Endothelial cell of umbilical vein (primary cell): ENCODE measurements at regions not wholly inside any gene's neighbourhood (a gene's known extent, or its start where the extent isn't known, plus 50 kb on each side); places are given as distances from the start of the nearest gene placed in this dataset.

Experiments used
- BruUV-seq: library from RNA; stranded (reverse); fragments of 400-500 nt; replicated peaks from 2 replicates; lab custom pipeline; 2021; lab: Mats Ljungman, UMichigan
- CTCF ChIA-PET: fragments of 300-600, 350-600 bp; sonication (Branson Sonifier 250); formaldehyde crosslinking; loops from one replicate; lab custom pipeline; 2021; ENCODE audit warnings: antibody characterized with exemption, inconsistent platforms; lab: Charles Lee
- POLR2A ChIA-PET: fragments of 300-600, 350-600 bp; sonication (Branson Sonifier 250); formaldehyde crosslinking; loops from one replicate; lab custom pipeline; 2021; ENCODE audit warnings: antibody characterized with exemption, inconsistent platforms; lab: Charles Lee
- DNase-seq: peaks from one replicate; pipeline ENCODE4 v3.0.0-alpha.2; 2011; ENCODE audit warnings: low read depth, low spot score
- FAIRE-seq: peaks from 2 replicates; lab custom pipeline; 2011; peaks lifted over from hg19 to GRCh38; lab: Jason Lieb, UNC
- H2AFZ ChIP-seq: 2 replicates; pipeline ENCODE4 v1.6.0; 2012; ENCODE audit warnings: low read depth, low read length, control low read depth, inconsistent platforms
- H3K27ac ChIP-seq: 2 replicates; pipeline ENCODE4 v1.5.1; 2011; ENCODE audit warnings: low read depth, mild to moderate bottlenecking, control low read depth, low read length, moderate library complexity; ENCODE audit not compliant: insufficient read depth
- H3K27me3 ChIP-seq, 2 experiments: 2 replicates each; pipeline versions ENCODE4 v1.6.0 to v1.6.1; 2011; ENCODE audit warnings: low read length in 2 of 2, mixed read lengths in 1 of 2; ENCODE audit not compliant: control insufficient read depth in 2 of 2, insufficient read depth in 2 of 2
- H3K36me3 ChIP-seq, 2 experiments: 2 replicates in 1 of 2; 3 replicates in 1 of 2; pipeline ENCODE4 v1.5.1; 2011; ENCODE audit warnings: low read length in 2 of 2, mild to moderate bottlenecking in 1 of 2, moderate library complexity in 1 of 2; ENCODE audit not compliant: control insufficient read depth in 2 of 2, insufficient read depth in 2 of 2; ENCODE audit errors: extremely low read depth in 1 of 2
- H3K4me1 ChIP-seq: 3 replicates; pipeline ENCODE4 v1.5.1; 2011; ENCODE audit warnings: mild to moderate bottlenecking, low read length; ENCODE audit not compliant: control insufficient read depth, insufficient read depth; ENCODE audit errors: extremely low read depth
- H3K4me2 ChIP-seq: 2 replicates; pipeline ENCODE4 v1.6.1; 2011; ENCODE audit warnings: low read length, control low read depth, mixed read lengths; ENCODE audit not compliant: insufficient read depth
- H3K4me3 ChIP-seq, 3 experiments: fragments of 200-600 bp in 1 of 3; sonication (generic), shearing (Covaris generic) in 1 of 3; replicated peaks in 1 of 3; 2 replicates each; pipeline ENCODE4 v1.5.1; 2011 to 2016; ENCODE audit warnings: control low read depth in 3 of 3, low read length in 3 of 3, mild to moderate bottlenecking in 2 of 3, inconsistent platforms in 1 of 3, low read depth in 1 of 3, moderate library complexity in 1 of 3; ENCODE audit not compliant: insufficient read depth in 1 of 3
- H3K79me2 ChIP-seq: 2 replicates; pipeline ENCODE4 v1.6.0; 2012; ENCODE audit warnings: low read length, inconsistent platforms; ENCODE audit not compliant: control insufficient read depth, insufficient read depth
- H3K9ac ChIP-seq: replicated peaks from 2 replicates; pipeline ENCODE3; 2011; ENCODE audit warnings: low read length, control low read depth; ENCODE audit not compliant: insufficient read depth; ENCODE audit errors: extremely low read depth
- H3K9me1 ChIP-seq: replicated peaks from 3 replicates; pipeline ENCODE4 v1.6.0; 2011; ENCODE audit warnings: mild to moderate bottlenecking, low read length; ENCODE audit not compliant: control insufficient read depth, insufficient read depth; ENCODE audit errors: extremely low read depth
- H3K9me3 ChIP-seq: replicated peaks from 2 replicates; pipeline ENCODE4 v1.5.1; 2012; ENCODE audit warnings: low read length, inconsistent platforms; ENCODE audit not compliant: control insufficient read depth, insufficient read depth
- H4K20me1 ChIP-seq: replicated peaks from 2 replicates; pipeline ENCODE3; 2011; ENCODE audit warnings: mild to moderate bottlenecking, low read length; ENCODE audit not compliant: control insufficient read depth, insufficient read depth; ENCODE audit errors: extremely low read depth
- CTCF ChIP-seq, 2 donors: IDR thresholded peaks; 1 replicate in 1 of 2; 2 replicates in 1 of 2; pipeline ENCODE4 v1.5.1; 2011; ENCODE audit warnings: low read length in 2 of 2, mild to moderate bottlenecking in 2 of 2, moderate library complexity in 2 of 2, control low read depth in 1 of 2, inconsistent platforms in 1 of 2, low read depth in 1 of 2; ENCODE audit not compliant: insufficient read depth in 1 of 2; ENCODE audit errors: extremely low read depth in 1 of 2
- EZH2 ChIP-seq: IDR thresholded peaks from 2 replicates; pipeline ENCODE4 v1.6.1; 2012; ENCODE audit warnings: borderline replicate concordance, low read depth, mild to moderate bottlenecking, moderate library complexity, low read length, inconsistent platforms; ENCODE audit not compliant: severe bottlenecking
- FOS ChIP-seq: IDR thresholded peaks from 2 replicates; pipeline ENCODE4 v1.6.1; 2011; ENCODE audit warnings: mild to moderate bottlenecking, low read length, moderate library complexity, borderline replicate concordance; ENCODE audit not compliant: insufficient read depth
- GATA2 ChIP-seq: IDR thresholded peaks from 2 replicates; pipeline ENCODE4 v1.7.0; 2011; ENCODE audit warnings: low read depth, mild to moderate bottlenecking, moderate library complexity, mixed read lengths, low read length; ENCODE audit not compliant: insufficient read length, insufficient read depth
- JUN ChIP-seq: IDR thresholded peaks from 2 replicates; pipeline ENCODE4 v1.6.1; 2011; ENCODE audit warnings: borderline replicate concordance, low read depth; ENCODE audit not compliant: insufficient read length, insufficient read depth
- MYC ChIP-seq: IDR thresholded peaks from one replicate; pipeline ENCODE4 v1.6.1; 2011; ENCODE audit warnings: mild to moderate bottlenecking, low read depth, low read length
- POLR2A ChIP-seq: IDR thresholded peaks from 2 replicates; pipeline ENCODE4 v1.6.1; 2012; ENCODE audit warnings: low read depth, mild to moderate bottlenecking, control low read depth, low read length
- POLR2AphosphoS5 ChIP-seq: IDR thresholded peaks from 2 replicates; pipeline ENCODE4 v1.6.1; 2012; ENCODE audit warnings: low read depth, mild to moderate bottlenecking, control low read depth, low read length, moderate library complexity; ENCODE audit not compliant: insufficient read depth
- dilution Hi-C: fragments of 300-500 bp; cut with MboI; formaldehyde crosslinking; loops from one replicate; pipeline ENCODE4 v1.15.0; 2019; ENCODE audit warnings: low sequenced_read_pairs; ENCODE audit not compliant: extremely low pct_ligation_motif_present
- intact Hi-C: fragments of 100-400 bp; cut with micrococcal nuclease; formaldehyde crosslinking; loops from one replicate; pipeline ENCODE4 v1.10.0; 2022
- TF ChIP-seq, protein P1 (sequence below): IDR thresholded peaks from 2 replicates; pipeline ENCODE4 v1.6.1; 2011; ENCODE audit not compliant: insufficient read depth, insufficient read length

GRCh38 chr2:177029901-177030300, 182.7 kb upstream of the HNRNPA3 start:
- dilution Hi-C loops = no loop called here
- H3K4me2 ChIP-seq = no peak overlapping the region
- DNase-seq (no peak), FAIRE-seq (no peak)
- CTCF ChIA-PET = no interaction called here
- H2AFZ ChIP-seq = no peak overlapping the region
- no peak overlapping the region for H3K27ac ChIP-seq
- intact Hi-C loops = no loop called here
- H3K79me2 ChIP-seq = no peaks in the 10 kb centered on the region
- H3K9me1 ChIP-seq = no peaks in the 10 kb centered on the region
- no TSS peak for BruUV-seq
- no peak overlapping the region for H3K9ac ChIP-seq
- no peak overlapping the region for H3K4me3 ChIP-seq
- no peaks in the 10 kb centered on the region for H3K9me3 ChIP-seq
- no peaks in the 10 kb centered on the region for H3K36me3 ChIP-seq
- H4K20me1 ChIP-seq = no peaks in the 10 kb centered on the region
- no peak for TF ChIP-seq CTCF (IDR thresholded peaks at IDR 0.05; ENCODE audit: extremely low read depth in 1 of 2, insufficient read depth in 1 of 2, low read depth in 1 of 2, low read length in 2 of 2)
- TF ChIP-seq EZH2 = no peak
- no peak for TF ChIP-seq FOS
- TF ChIP-seq, protein P1, sequence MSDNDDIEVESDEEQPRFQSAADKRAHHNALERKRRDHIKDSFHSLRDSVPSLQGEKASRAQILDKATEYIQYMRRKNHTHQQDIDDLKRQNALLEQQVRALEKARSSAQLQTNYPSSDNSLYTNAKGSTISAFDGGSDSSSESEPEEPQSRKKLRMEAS = no peak
- TF ChIP-seq MYC = no peak
- no peak for TF ChIP-seq JUN
- TF ChIP-seq POLR2AphosphoS5 = no peak
- no peak for TF ChIP-seq GATA2
- no peak for TF ChIP-seq POLR2A
- POLR2A ChIA-PET = no interaction called here
- H3K27me3 ChIP-seq = peaks cover 2 to 5% of the 10 kb centered on the region in 2 experiments
- no peaks in the 10 kb centered on the region for H3K4me1 ChIP-seq
